GM12878 (cell line): ENCODE measurements at regions not wholly inside any gene's neighbourhood (a gene's known extent, or its start where the extent isn't known, plus 50 kb on each side); places are given as distances from the start of the nearest gene placed in this dataset.

Experiments
- CBX3 ChIP-seq: fragments of 200-600 bp; sonication (generic); IDR thresholded peaks from 2 replicates; pipeline ENCODE4 v1.6.1; 2016; ENCODE audit warnings: low read depth, borderline replicate concordance
- FOXK2 ChIP-seq: fragments of 450-650 bp; IDR thresholded peaks from 2 replicates; pipeline ENCODE4 v1.6.1; 2017; ENCODE audit warnings: mild to moderate bottlenecking, moderate library complexity
- FOXM1 ChIP-seq: IDR thresholded peaks from 2 replicates; pipeline ENCODE4 v1.6.1; 2012; ENCODE audit warnings: low read depth, mild to moderate bottlenecking, inconsistent platforms, low read length, moderate library complexity
- POLR2AphosphoS5 ChIP-seq: IDR thresholded peaks from 2 replicates; pipeline ENCODE4 v1.6.1; 2011; ENCODE audit warnings: mild to moderate bottlenecking, low read length, inconsistent platforms
- POU2F2 ChIP-seq: IDR thresholded peaks from 3 replicates; pipeline ENCODE4 v1.6.1; 2011; ENCODE audit warnings: low read depth, mild to moderate bottlenecking, low read length, borderline replicate concordance
- SMC3 ChIP-seq: IDR thresholded peaks from 2 replicates; pipeline ENCODE4 v1.6.1; 2011; ENCODE audit warnings: low read length, improper control_type of control experiment, borderline replicate concordance
- ZNF207 ChIP-seq: fragments of 450-650 bp; IDR thresholded peaks from 2 replicates; pipeline ENCODE4 v1.6.1; 2014; ENCODE audit warnings: antibody characterized with exemption, mild to moderate bottlenecking, borderline replicate concordance
- TF ChIP-seq, protein P1 (sequence below): fragments of 450-650 bp; IDR thresholded peaks from 2 replicates; pipeline ENCODE4 v1.6.1; 2017; ENCODE audit warnings: mild to moderate bottlenecking
- TF ChIP-seq, protein P2 (sequence below), 3 experiments: IDR thresholded peaks in 2 of 3; conservative IDR thresholded peaks in 1 of 3; 2 replicates each; pipeline ENCODE4 v1.5.1; 2011; ENCODE audit warnings: low read depth in 3 of 3, low read length in 3 of 3, mild to moderate bottlenecking in 3 of 3, control low read depth in 2 of 3, moderate library complexity in 2 of 3, inconsistent platforms in 1 of 3, mixed read lengths in 1 of 3; ENCODE audit not compliant: control insufficient read depth in 2 of 3, insufficient read depth in 1 of 3; ENCODE audit errors: extremely low read depth in 1 of 3

DNA sequence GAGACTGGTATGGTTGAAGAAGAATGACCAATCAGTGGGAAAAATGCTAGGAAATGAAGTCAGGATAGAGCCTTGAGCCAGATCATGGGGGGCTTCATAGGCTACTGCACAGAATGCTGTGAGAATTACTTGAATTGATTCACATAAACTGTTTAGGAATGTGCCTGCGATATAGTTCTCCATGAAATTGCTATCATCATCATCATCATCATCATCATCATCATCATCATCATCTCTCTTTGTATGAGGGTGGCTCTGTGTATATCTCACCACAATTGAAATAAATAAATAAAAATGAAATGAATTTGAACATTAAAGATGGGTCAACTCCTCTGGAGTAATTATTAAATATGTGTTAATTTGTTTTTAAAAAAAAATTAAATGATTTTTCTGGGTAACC is 148.6 kb upstream of the LEF1 start:
- TF ChIP-seq CBX3 (no peak), ZNF207 (no peak), FOXK2 (no peak), FOXM1 (no peak), POLR2AphosphoS5 (no peak), SMC3 (no peak), POU2F2 (no peak)
- TF ChIP-seq, protein P1, sequence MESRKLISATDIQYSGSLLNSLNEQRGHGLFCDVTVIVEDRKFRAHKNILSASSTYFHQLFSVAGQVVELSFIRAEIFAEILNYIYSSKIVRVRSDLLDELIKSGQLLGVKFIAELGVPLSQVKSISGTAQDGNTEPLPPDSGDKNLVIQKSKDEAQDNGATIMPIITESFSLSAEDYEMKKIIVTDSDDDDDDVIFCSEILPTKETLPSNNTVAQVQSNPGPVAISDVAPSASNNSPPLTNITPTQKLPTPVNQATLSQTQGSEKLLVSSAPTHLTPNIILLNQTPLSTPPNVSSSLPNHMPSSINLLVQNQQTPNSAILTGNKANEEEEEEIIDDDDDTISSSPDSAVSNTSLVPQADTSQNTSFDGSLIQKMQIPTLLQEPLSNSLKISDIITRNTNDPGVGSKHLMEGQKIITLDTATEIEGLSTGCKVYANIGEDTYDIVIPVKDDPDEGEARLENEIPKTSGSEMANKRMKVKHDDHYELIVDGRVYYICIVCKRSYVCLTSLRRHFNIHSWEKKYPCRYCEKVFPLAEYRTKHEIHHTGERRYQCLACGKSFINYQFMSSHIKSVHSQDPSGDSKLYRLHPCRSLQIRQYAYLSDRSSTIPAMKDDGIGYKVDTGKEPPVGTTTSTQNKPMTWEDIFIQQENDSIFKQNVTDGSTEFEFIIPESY, result no peak
- TF ChIP-seq, protein P2, sequence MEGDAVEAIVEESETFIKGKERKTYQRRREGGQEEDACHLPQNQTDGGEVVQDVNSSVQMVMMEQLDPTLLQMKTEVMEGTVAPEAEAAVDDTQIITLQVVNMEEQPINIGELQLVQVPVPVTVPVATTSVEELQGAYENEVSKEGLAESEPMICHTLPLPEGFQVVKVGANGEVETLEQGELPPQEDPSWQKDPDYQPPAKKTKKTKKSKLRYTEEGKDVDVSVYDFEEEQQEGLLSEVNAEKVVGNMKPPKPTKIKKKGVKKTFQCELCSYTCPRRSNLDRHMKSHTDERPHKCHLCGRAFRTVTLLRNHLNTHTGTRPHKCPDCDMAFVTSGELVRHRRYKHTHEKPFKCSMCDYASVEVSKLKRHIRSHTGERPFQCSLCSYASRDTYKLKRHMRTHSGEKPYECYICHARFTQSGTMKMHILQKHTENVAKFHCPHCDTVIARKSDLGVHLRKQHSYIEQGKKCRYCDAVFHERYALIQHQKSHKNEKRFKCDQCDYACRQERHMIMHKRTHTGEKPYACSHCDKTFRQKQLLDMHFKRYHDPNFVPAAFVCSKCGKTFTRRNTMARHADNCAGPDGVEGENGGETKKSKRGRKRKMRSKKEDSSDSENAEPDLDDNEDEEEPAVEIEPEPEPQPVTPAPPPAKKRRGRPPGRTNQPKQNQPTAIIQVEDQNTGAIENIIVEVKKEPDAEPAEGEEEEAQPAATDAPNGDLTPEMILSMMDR (IDR thresholded peaks at IDR 0.05 in 2 of 3, conservative IDR thresholded peaks at IDR 0.05 in 1 of 3; ENCODE audit: control insufficient read depth in 2 of 3, extremely low read depth in 1 of 3, insufficient read depth in 1 of 3, low read depth in 3 of 3, low read length in 3 of 3), result no peak
